Stimulated activated CD4-positive, alpha-beta T cell treated with anti-CD3 and anti-CD28 coated beads, TNF-alpha, amount 100 ng/mL, for 24 hours (primary cell): ENCODE measurements at regions not wholly inside any gene's neighbourhood (a gene's known extent, or its start where the extent isn't known, plus 50 kb on each side); places are given as distances from the start of the nearest gene placed in this dataset.
"Not testable (repeated sequence)": the region's sequence is repeated elsewhere in the genome, so short reads cannot be mapped to it uniquely, and the experiment has no call there.

Experiments
- DNase-seq, 3 experiments: peaks; one replicate each; pipeline ENCODE4 v3.0.0-alpha.2; 2020; ENCODE audit warnings: low read depth in 3 of 3

GRCh38 chr2:81087646-81088045 lies 783.1 kb upstream of the LRRTM1 start:
- no peak for DNase-seq

DNA sequence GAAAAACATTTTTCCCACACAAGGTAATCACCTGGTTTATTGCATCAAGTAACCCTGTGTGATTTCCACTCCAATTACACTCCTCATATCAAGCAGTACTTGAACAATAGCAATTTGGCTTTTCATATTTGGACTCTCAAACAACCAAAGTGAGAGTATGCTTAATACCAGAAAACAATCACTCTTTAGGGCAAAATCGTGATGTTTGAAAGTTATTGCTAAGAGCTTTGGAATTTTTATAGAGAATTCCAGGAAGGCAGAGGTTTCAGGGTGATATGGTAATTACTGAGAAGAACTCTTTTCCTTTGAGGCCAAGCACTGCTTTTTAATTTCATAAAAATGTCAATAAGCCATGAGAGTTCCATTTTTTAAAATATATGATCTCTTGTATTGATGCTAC lies 779.5 kb upstream of the LRRTM1 start:
- DNase-seq, result no peak

DNA sequence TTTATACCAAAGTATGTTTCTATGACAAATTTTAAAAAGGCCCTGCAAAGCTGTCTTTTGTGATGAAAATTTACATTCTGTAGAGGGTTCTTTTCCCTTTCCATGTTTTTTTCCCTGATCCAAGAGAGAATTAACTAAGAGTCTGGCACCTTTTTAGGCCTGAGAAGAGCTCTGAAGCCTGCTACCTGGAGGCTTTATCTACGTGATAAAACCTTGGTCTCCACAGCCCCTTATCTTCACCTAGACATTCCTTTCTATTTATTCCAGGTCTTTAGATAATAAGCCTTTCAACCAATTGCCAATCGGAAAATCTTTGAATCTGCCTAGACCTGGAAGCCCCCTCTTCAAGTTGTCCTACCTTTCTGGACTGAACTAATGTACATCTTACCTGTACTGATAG lies 774.1 kb upstream of the LRRTM1 start:
- no peak for DNase-seq

- DNase-seq, result no peak
Measured at GRCh38 chr2:81078102-81078501, 773.5 kb upstream of the LRRTM1 start.

DNA sequence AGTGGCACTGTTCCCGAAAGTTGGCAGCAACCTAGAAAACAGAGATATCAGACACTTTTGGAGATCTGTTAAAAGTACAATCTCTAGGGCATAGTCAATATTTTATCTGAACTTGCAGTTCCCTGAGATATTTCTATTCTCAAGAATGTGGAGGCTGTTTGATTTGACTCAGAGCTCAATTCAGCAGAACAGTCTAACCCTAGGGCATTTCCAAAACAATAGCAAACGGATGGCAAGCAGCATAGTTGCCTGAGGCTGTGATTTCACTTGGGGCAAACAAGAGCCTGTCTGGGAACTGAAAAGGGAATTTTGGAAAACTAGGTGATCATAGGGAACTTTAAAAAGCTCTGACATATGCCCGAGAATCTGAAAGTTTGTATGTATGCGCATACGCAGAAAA lies 772.8 kb upstream of the LRRTM1 start:
- no peak for DNase-seq

GRCh38 chr2:81073412-81073811 lies 768.9 kb upstream of the LRRTM1 start:
- no peak for DNase-seq

- DNase-seq, result no peak
Measured at GRCh38 chr2:81068144-81068543, 763.6 kb upstream of the LRRTM1 start.

DNA sequence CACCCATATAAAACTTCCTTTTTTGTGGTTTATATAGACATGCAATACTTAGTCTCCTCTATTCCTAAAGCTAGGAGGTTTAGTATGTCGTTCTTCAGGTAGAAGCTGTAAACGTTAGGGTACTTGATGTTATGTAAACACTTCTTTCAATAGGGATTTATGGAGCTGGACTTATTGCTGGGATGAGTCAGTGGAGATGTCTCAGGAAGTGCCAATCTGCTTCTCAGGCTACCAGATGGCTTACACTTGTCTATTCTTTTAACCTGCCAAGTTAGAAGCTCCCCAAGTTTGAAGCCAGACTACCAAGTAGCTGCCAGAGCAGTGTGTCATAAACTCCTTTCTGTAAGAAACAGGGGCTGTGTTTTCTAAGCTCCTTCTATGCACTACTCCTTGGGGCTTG lies 756.5 kb upstream of the LRRTM1 start:
- DNase-seq, result no peak

DNA sequence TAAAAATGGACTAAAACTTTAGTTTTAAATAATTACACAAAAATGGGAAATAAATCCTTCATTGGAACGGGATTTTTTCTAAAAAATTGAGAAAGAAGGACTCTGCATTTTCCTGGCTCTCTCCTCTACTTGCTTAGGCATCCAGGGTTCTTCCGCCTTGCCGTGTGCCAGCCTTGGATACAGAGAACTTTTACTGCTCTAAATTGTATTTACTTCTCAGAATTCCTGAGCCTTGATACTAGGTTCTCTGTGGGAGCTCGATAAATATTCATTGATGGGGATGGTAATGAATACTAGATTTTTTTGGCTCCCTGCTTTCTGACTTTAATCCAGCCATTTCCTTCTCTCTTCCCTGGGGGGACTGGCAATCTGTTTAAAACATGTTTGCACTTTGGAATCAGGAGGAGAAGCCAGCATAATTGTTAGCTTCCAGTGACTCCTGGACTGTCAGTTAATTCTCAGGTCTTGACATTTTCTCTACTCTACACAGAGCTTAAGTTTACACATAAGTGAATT lies 746.1 kb upstream of the LRRTM1 start:
- DNase-seq, result no peak

GRCh38 chr2:81043681-81044080 lies 739.1 kb upstream of the LRRTM1 start:
- DNase-seq, result no peak

DNA sequence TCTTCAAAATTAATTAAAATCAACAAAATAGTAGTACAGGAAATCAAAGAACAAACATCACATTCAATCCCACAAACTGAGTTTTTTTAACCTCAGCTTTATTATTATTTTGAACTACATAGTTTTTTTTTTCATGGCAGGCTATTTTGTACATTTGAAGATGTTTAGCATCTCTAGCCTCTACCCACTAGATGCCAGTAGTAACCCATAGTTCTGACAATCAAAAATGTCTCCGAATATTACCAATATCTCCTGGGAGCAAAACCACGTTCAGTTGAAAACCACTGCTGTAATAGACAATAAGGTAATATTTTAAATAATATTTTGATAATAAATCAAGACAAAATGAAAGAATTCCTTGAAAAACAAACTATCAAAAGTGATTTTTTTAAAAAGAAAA lies 702.6 kb upstream of the LRRTM1 start:
- no peak for DNase-seq

GRCh38 chr2:81002906-81003305 lies 698.4 kb upstream of the LRRTM1 start:
- DNase-seq, result no peak

DNA sequence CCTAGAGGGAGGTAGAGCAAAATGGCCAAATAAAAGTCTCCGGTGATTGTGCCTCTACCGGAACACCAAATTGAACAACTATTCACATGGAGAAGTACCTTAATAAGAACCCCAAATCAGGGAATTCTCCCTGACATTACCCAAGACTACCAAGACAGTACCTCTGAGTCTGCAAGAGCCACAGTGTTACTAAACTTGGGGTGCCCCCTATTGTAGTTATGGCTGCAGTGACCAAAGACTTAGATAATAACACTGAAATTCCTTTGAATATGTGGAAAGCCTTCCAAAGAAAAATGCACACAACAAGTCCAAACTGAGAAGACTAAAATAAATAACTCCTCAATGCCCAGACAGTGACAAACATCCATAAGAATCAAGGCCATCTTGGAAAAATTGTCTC lies 682.9 kb upstream of the LRRTM1 start:
- DNase-seq, result no peak

- DNase-seq, result no peak
Measured at GRCh38 chr2:80969900-80970299, 665.3 kb upstream of the LRRTM1 start.

- no peak for DNase-seq
Measured at GRCh38 chr2:80968450-80968849, 663.9 kb upstream of the LRRTM1 start.

GRCh38 chr2:80947601-80948130 lies 643.1 kb upstream of the LRRTM1 start:
- no peak for DNase-seq

- no peak for DNase-seq
Measured at GRCh38 chr2:80943487-80943886, 638.9 kb upstream of the LRRTM1 start.

DNA sequence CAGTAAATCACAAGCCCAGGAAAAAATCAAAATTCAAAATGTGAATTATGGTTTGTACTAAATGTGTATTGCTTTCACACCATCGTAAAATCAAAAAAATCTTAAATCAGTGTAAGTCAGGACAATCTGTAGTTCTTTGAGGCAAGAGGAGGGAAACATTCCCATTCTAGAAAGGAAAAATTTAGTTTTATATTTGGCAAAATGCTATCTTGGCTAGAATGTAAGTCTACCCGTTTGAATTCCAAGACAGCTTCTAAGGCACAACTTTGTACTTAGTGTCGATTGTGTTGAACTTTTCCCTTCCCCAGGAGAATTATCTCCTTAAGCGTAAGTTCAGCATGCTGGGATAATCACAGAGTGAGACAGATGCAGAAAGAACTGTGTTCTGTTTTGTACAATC lies 638.2 kb upstream of the LRRTM1 start:
- DNase-seq, result no peak

- no peak for DNase-seq
Measured at GRCh38 chr2:80938463-80938862, 633.9 kb upstream of the LRRTM1 start.

- DNase-seq, result not testable (repeated sequence)
Measured at GRCh38 chr2:80931820-80932219, 627.3 kb upstream of the LRRTM1 start.

GRCh38 chr2:80930777-80931176 lies 626.2 kb upstream of the LRRTM1 start:
- DNase-seq, result no peak

DNA sequence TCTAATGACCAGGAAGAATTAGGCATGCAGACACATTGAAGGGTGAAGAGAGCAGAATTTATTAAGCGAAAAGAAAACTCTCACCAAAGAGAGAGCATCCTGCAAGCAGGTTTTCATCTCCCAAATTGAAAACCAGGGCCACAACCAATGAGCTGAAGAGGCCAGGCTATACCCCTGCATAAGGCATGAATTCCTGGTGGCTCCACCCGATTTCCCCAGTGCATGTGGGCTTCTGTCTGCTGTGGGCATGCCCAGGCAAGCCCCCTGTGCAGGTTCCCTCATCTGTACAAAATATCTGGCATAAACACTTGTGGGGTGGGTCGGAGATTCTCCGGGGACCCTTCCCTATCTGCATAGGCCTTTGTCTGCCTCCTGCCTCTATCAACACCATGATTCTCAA lies 621.6 kb upstream of the LRRTM1 start:
- no peak for DNase-seq

DNA sequence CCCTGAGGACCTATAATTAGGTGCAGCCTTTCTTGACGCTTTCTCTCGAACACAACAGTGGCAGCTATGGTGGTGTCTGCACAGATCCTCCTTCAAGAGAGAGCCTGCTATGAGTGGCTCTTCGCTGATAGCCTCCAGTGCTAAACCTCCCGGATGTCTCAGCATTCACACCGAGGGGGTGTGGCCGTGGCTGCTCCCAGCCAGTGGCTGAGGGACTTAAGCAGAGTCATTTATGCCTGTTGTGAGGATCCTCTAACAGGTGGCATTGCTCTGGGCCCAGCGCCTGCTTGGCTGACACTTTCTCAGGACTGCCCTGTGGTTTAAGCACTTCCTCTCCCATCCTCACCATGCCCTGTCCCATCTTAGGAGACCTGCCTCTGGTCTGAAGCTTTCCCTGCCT lies 592.0 kb upstream of the LRRTM1 start:
- DNase-seq, result no peak

- DNase-seq, result no peak
Measured at GRCh38 chr2:80894486-80894885, 589.9 kb upstream of the LRRTM1 start.
